OCI-LY7 (cell line): ENCODE measurements at regions not wholly inside any gene's neighbourhood (a gene's known extent, or its start where the extent isn't known, plus 50 kb on each side); places are given as distances from the start of the nearest gene placed in this dataset.

ENCODE experiments used
- BruUV-seq: library from RNA; stranded (reverse); fragments of 400-500 nt; replicated peaks from 2 replicates; lab custom pipeline; 2021; lab: Mats Ljungman, UMichigan
- CTCF ChIA-PET: fragments of 300-600 bp; sonication (Branson Sonifier 250); formaldehyde crosslinking; loops from one replicate; lab custom pipeline; 2022; ENCODE audit warnings: antibody characterized with exemption; ENCODE audit not compliant: unreplicated experiment; lab: Charles Lee
- POLR2A ChIA-PET: fragments of 300-600 bp; sonication (Branson Sonifier 250); formaldehyde crosslinking; loops from one replicate; lab custom pipeline; 2022; ENCODE audit warnings: antibody characterized with exemption; lab: Charles Lee
- DNase-seq: peaks from one replicate; pipeline ENCODE4 v3.0.0-alpha.2; 2015; ENCODE audit warnings: low spot score
- H2AFZ ChIP-seq: fragments of 200-600 bp; sonication (generic), shearing (Covaris generic); 2 replicates; pipeline ENCODE4 v1.6.1; 2014; ENCODE audit warnings: mild to moderate bottlenecking, antibody characterized with exemption, low read length, moderate library complexity
- H3K27ac ChIP-seq: fragments of 200-600 bp; sonication (generic); 2 replicates; pipeline ENCODE4 v1.5.1; 2014; ENCODE audit warnings: mixed run types, low read depth, mild to moderate bottlenecking, moderate library complexity, low read length, inconsistent platforms; ENCODE audit not compliant: poor library complexity, severe bottlenecking
- H3K36me3 ChIP-seq: fragments of 200-600 bp; sonication (generic); 2 replicates; pipeline ENCODE4 v1.6.1; 2014; ENCODE audit warnings: mild to moderate bottlenecking, antibody characterized with exemption, low read length, moderate library complexity, mixed read lengths; ENCODE audit not compliant: insufficient read depth
- H3K4me1 ChIP-seq: fragments of 200-600 bp; sonication (generic); 2 replicates; pipeline ENCODE4 v1.5.1; 2014; ENCODE audit warnings: mild to moderate bottlenecking, low read length; ENCODE audit not compliant: insufficient read depth, poor library complexity, severe bottlenecking
- H3K4me2 ChIP-seq: fragments of 200-600 bp; sonication (generic); 2 replicates; pipeline ENCODE4 v1.6.1; 2014; ENCODE audit warnings: mild to moderate bottlenecking, low read length
- H3K4me3 ChIP-seq: fragments of 200-600 bp; sonication (generic); 2 replicates; pipeline ENCODE4 v1.5.1; 2014; ENCODE audit warnings: mild to moderate bottlenecking, low read depth, low read length; ENCODE audit not compliant: poor library complexity, severe bottlenecking
- H3K79me2 ChIP-seq: fragments of 200-600 bp; sonication (generic); 2 replicates; pipeline ENCODE4 v1.6.1; 2016; ENCODE audit warnings: low read depth, mild to moderate bottlenecking, low read length, moderate library complexity, mixed read lengths; ENCODE audit not compliant: insufficient read depth
- H3K9me2 ChIP-seq: fragments of 200-600 bp; sonication (generic); 2 replicates; pipeline ENCODE4 v1.6.1; 2016; ENCODE audit warnings: mild to moderate bottlenecking, low read length, mixed read lengths; ENCODE audit not compliant: insufficient read depth
- H3K9me3 ChIP-seq: fragments of 200-600 bp; sonication (generic); 2 replicates; pipeline ENCODE4 v1.6.1; 2014; ENCODE audit warnings: mild to moderate bottlenecking, mixed run types, low read length, mixed read lengths
- H4K20me1 ChIP-seq: fragments of 200-600 bp; sonication (generic); 2 replicates; pipeline ENCODE4 v1.6.1; 2014; ENCODE audit warnings: mild to moderate bottlenecking, antibody characterized with exemption, low read length, moderate library complexity, mixed read lengths; ENCODE audit not compliant: insufficient read depth
- EZH2phosphoT487 ChIP-seq: fragments of 200-600 bp; sonication (generic); IDR thresholded peaks from 2 replicates; pipeline ENCODE4 v1.6.1; 2018; ENCODE audit warnings: low read depth, borderline replicate concordance, mild to moderate bottlenecking, mixed run types, antibody characterized with exemption, low read length, moderate library complexity, mixed read lengths
- intact Hi-C: fragments of 100-400 bp; cut with micrococcal nuclease; formaldehyde crosslinking; loops from one replicate; pipeline ENCODE4 v1.10.0; 2022; ENCODE audit not compliant: unreplicated experiment
- TF ChIP-seq, protein P1 (sequence below): fragments of 200-600 bp; sonication (generic); conservative IDR thresholded peaks from 2 replicates; pipeline ENCODE4 v1.5.1; 2014; ENCODE audit warnings: mild to moderate bottlenecking, antibody characterized with exemption, low read length, moderate library complexity, mixed read lengths

DNA sequence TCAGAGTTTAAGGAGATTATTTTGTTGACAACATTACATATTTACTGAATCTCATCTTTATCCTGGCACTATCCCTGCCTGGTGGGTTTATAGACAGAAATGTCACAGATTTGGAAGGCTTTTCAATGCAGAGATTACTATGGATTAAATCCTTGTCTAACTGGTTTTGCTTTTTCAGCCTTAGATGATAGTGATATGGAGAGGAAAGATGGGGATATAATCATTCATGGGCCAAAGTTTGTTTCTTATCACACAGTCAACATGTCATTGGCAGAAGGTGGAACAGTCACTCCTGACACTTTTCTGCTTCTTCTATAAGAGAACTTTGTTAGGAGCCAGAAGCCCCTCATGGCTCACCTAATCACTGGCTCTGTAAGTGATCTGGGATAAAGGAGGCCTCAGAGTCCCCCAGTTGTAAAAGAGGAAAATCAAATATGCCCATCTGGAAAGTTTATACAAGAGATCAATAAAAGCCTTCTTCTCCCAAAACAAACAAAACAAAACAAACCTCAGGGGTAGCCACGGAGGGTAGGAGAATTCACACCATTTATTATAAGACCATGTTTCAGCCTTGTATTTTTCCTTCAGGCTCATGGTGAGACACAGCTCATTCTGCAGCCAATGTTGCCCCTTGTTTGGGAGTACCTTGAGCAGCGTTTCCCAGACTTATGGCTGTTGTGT lies 101.2 kb downstream of the PCSK1 start:
- Histone ChIP-seq H3K9me2 (no peaks in the 10 kb centered on the region), H3K27ac (no peak overlapping the region), H3K36me3 (no peaks in the 10 kb centered on the region), H2AFZ (no peak overlapping the region), H4K20me1 (no peaks in the 10 kb centered on the region), H3K79me2 (no peaks in the 10 kb centered on the region), H3K9me3 (no peaks in the 10 kb centered on the region), H3K4me2 (no peak overlapping the region), H3K4me1 (no peaks in the 10 kb centered on the region), H3K4me3 (no peak overlapping the region)
- intact Hi-C loops, result loop anchor here (10.0 kb wide), 1 partner anchor 667 kb away; no protein-coding TSS in a partner anchor
- BruUV-seq, result no TSS peak
- ChIA-PET POLR2A (no interaction called here), CTCF (no interaction called here)
- TF ChIP-seq, protein P1, sequence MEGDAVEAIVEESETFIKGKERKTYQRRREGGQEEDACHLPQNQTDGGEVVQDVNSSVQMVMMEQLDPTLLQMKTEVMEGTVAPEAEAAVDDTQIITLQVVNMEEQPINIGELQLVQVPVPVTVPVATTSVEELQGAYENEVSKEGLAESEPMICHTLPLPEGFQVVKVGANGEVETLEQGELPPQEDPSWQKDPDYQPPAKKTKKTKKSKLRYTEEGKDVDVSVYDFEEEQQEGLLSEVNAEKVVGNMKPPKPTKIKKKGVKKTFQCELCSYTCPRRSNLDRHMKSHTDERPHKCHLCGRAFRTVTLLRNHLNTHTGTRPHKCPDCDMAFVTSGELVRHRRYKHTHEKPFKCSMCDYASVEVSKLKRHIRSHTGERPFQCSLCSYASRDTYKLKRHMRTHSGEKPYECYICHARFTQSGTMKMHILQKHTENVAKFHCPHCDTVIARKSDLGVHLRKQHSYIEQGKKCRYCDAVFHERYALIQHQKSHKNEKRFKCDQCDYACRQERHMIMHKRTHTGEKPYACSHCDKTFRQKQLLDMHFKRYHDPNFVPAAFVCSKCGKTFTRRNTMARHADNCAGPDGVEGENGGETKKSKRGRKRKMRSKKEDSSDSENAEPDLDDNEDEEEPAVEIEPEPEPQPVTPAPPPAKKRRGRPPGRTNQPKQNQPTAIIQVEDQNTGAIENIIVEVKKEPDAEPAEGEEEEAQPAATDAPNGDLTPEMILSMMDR, result no peak
- no peak for TF ChIP-seq EZH2phosphoT487
- DNase-seq, result no peak

- TF ChIP-seq, protein P1, result no peak
- no peak for TF ChIP-seq EZH2phosphoT487
- H3K4me1 ChIP-seq, result no peaks in the 10 kb centered on the region
- CTCF ChIA-PET, result no interaction called here
- no TSS peak for BruUV-seq
- no peaks in the 10 kb centered on the region for H4K20me1 ChIP-seq
- H2AFZ ChIP-seq, result no peak overlapping the region
- H3K4me3 ChIP-seq, result no peak overlapping the region
- DNase-seq, result no peak
- H3K79me2 ChIP-seq, result no peaks in the 10 kb centered on the region
- no peaks in the 10 kb centered on the region for H3K9me3 ChIP-seq
- no peak overlapping the region for H3K4me2 ChIP-seq
- no peaks in the 10 kb centered on the region for H3K36me3 ChIP-seq
- POLR2A ChIA-PET, result no interaction called here
- no peak overlapping the region for H3K27ac ChIP-seq
- no peaks in the 10 kb centered on the region for H3K9me2 ChIP-seq
- intact Hi-C loops, result loop anchor here (10.0 kb wide), 1 partner anchor 666 kb away; no protein-coding TSS in a partner anchor
Observed at GRCh38 chr5:96331210-96331609, 101.8 kb downstream of the PCSK1 start.

GRCh38 chr5:96330530-96331140 lies 102.4 kb downstream of the PCSK1 start:
- Histone ChIP-seq H3K4me1 (no peaks in the 10 kb centered on the region), H3K79me2 (no peaks in the 10 kb centered on the region), H3K36me3 (no peaks in the 10 kb centered on the region), H3K27ac (no peak overlapping the region), H3K9me3 (no peaks in the 10 kb centered on the region), H3K9me2 (no peaks in the 10 kb centered on the region), H4K20me1 (no peaks in the 10 kb centered on the region), H2AFZ (no peak overlapping the region), H3K4me3 (no peak overlapping the region), H3K4me2 (no peak overlapping the region)
- no peak for DNase-seq
- intact Hi-C loops, result loop anchor here (10.0 kb wide), 1 partner anchor 666 kb away; no protein-coding TSS in a partner anchor
- ChIA-PET POLR2A (interaction anchor here (0.7 kb wide), 1 partner anchor 275 kb away, joined by 3 read pairs; no protein-coding TSS in a partner anchor), CTCF (no interaction called here)
- TF ChIP-seq EZH2phosphoT487, result no peak
- TF ChIP-seq, protein P1, result no peak
- BruUV-seq, result no TSS peak
